Esophagus squamous epithelium (tissue), 5 donors: ENCODE measurements at regions not wholly inside any gene's neighbourhood (a gene's known extent, or its start where the extent isn't known, plus 50 kb on each side); places are given as distances from the start of the nearest gene placed in this dataset.

ENCODE experiments used
- DNase-seq: peaks from one replicate; lab custom pipeline; 2025; lab: John Stamatoyannopoulos, UW
- H3K27ac ChIP-seq, 4 donors: fragments of 200-600 bp; sonication (generic); one replicate each; pipeline ENCODE4 v1.5.1; 2016 to 2019; ENCODE audit warnings: mild to moderate bottlenecking in 1 of 4
- H3K27me3 ChIP-seq, 4 donors: fragments of 200-600 bp; sonication (generic); 1 replicate in 3 of 4; 2 replicates in 1 of 4; pipeline versions ENCODE4 v1.5.1 to v1.6.0; 2017 to 2021; ENCODE audit warnings: antibody characterized with exemption in 1 of 4
- H3K36me3 ChIP-seq, 3 donors: fragments of 200-600 bp; sonication (generic); one replicate each; pipeline ENCODE4 v1.5.1; 2016 to 2019
- H3K4me1 ChIP-seq, 3 donors: fragments of 200-600 bp; sonication (generic); one replicate each; pipeline ENCODE4 v1.5.1; 2017 to 2019
- H3K4me3 ChIP-seq, 4 donors: fragments of 200-600 bp; sonication (generic); 1 replicate in 3 of 4; 2 replicates in 1 of 4; pipeline ENCODE4 v1.5.1; 2016 to 2019; ENCODE audit warnings: mild to moderate bottlenecking in 2 of 4, moderate library complexity in 1 of 4
- H3K9me3 ChIP-seq, 3 donors: fragments of 200-600 bp; sonication (generic); one replicate each; pipeline ENCODE4 v1.5.1; 2016 to 2019
- CTCF ChIP-seq, 6 experiments: fragments of 450-650 bp in 4 of 6; fragments of 200-600 bp in 2 of 6; sonication (generic) in 2 of 6; IDR thresholded peaks; one replicate each; pipeline ENCODE4 v1.5.1; 2016 to 2019; ENCODE audit warnings: antibody characterized with exemption in 6 of 6, mild to moderate bottlenecking in 4 of 6, moderate library complexity in 4 of 6
- POLR2A ChIP-seq, 4 donors: fragments of 450-650 bp; IDR thresholded peaks; one replicate each; pipeline ENCODE4 v1.6.1; 2017; ENCODE audit warnings: antibody characterized with exemption in 4 of 4, mild to moderate bottlenecking in 4 of 4, moderate library complexity in 3 of 4
- WGBS, 2 donors: methylation state at CpG; one replicate each; pipeline ENCODE4 v1.1.5; 2018; 5-methylcytosine and 5-hydroxymethylcytosine counted together
- intact Hi-C: fragments of 100-400 bp; cut with DNase I; formaldehyde crosslinking; loops from one replicate; pipeline ENCODE4 v1.15.0; 2022
- donor health status: DM: yes; HTN: yes; CAD: no.

GRCh38 chr20:60453388-60454246 lies 495.4 kb downstream of the CDH26 start:
- Histone ChIP-seq H3K27ac (no peak overlapping the region), H3K27me3 (no peaks in the 10 kb centered on the region), H3K4me1 (no peaks in the 10 kb centered on the region), H3K9me3 (no peaks in the 10 kb centered on the region), H3K4me3 (no peak overlapping the region), H3K36me3 (no peaks in the 10 kb centered on the region)
- TF ChIP-seq CTCF (IDR thresholded peaks at IDR 0.05) (no peak), POLR2A (IDR thresholded peaks at IDR 0.05) (no peak)
- no peak for DNase-seq
- 65% methylated on average over 6 to 7 of the region's 11 CpGs for WGBS, 2 donors
- intact Hi-C loops: no loop called here

GRCh38 chr20:60454491-60454890 lies 496.3 kb downstream of the CDH26 start:
- no peak overlapping the region for H3K27ac ChIP-seq
- TF ChIP-seq POLR2A (IDR thresholded peaks at IDR 0.05): no peak
- TF ChIP-seq CTCF (IDR thresholded peaks at IDR 0.05): no peak
- 83 to 87% methylated on average over 8 of the region's 8 CpGs for WGBS, 2 donors
- H3K4me3 ChIP-seq: no peak overlapping the region
- no peaks in the 10 kb centered on the region for H3K36me3 ChIP-seq
- H3K4me1 ChIP-seq: no peaks in the 10 kb centered on the region
- H3K9me3 ChIP-seq: no peaks in the 10 kb centered on the region
- intact Hi-C loops: no loop called here
- H3K27me3 ChIP-seq: no peaks in the 10 kb centered on the region
- DNase-seq: no peak

GRCh38 chr20:60455272-60455671 lies 497.0 kb downstream of the CDH26 start:
- H3K36me3 ChIP-seq: no peaks in the 10 kb centered on the region
- H3K4me1 ChIP-seq: no peaks in the 10 kb centered on the region
- WGBS, 2 donors: 70 to 74% methylated on average over 8 of the region's 8 CpGs
- intact Hi-C loops: no loop called here
- DNase-seq: no peak
- H3K27me3 ChIP-seq: no peaks in the 10 kb centered on the region
- TF ChIP-seq CTCF (IDR thresholded peaks at IDR 0.05) (no peak), POLR2A (IDR thresholded peaks at IDR 0.05) (no peak)
- no peak overlapping the region for H3K4me3 ChIP-seq
- no peaks in the 10 kb centered on the region for H3K9me3 ChIP-seq
- H3K27ac ChIP-seq: no peak overlapping the region

DNA sequence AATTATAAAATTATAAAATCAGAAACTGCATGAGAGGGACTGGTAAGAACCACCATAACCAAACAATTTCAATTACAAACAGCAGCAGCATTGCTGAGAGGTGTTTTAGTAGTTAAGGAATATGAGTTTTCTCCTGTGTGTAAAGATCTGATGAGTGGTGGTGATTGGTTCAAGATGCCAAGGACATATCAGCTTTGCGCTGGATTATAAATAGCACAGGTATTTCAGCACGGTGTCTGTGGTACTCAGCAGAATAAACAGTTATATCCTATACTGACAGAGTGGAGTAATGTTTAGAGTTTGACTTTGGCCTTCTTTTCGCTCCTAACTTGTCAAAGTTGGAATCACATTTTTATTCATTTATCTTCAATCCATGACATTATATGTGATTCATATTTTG lies 501.0 kb downstream of the CDH26 start:
- no peak for TF ChIP-seq POLR2A (IDR thresholded peaks at IDR 0.05)
- TF ChIP-seq CTCF (IDR thresholded peaks at IDR 0.05): no peak

GRCh38 chr20:60461993-60462392 lies 503.8 kb downstream of the CDH26 start:
- H3K4me3 ChIP-seq: no peak overlapping the region
- no peaks in the 10 kb centered on the region for H3K9me3 ChIP-seq
- no peak for DNase-seq
- no peaks in the 10 kb centered on the region for H3K4me1 ChIP-seq
- H3K27ac ChIP-seq: no peak overlapping the region
- intact Hi-C loops: no loop called here
- 84 to 86% methylated on average over 2 of the region's 2 CpGs for WGBS, 2 donors
- no peaks in the 10 kb centered on the region for H3K36me3 ChIP-seq
- H3K27me3 ChIP-seq: no peaks in the 10 kb centered on the region
- TF ChIP-seq POLR2A (IDR thresholded peaks at IDR 0.05): no peak
- no peak for TF ChIP-seq CTCF (IDR thresholded peaks at IDR 0.05)

More for the DNA sequence above, 501.0 kb downstream of the CDH26 start:
- Histone ChIP-seq H3K4me1 (no peaks in the 10 kb centered on the region), H3K9me3 (no peaks in the 10 kb centered on the region), H3K4me3 (no peak overlapping the region), H3K27ac (no peak overlapping the region), H3K27me3 (no peaks in the 10 kb centered on the region), H3K36me3 (no peaks in the 10 kb centered on the region)
- 66 to 69% methylated on average over 3 of the region's 3 CpGs for WGBS, 2 donors
- intact Hi-C loops: no loop called here
- no peak for DNase-seq
